Heart left ventricle (tissue), 16 donors: ENCODE measurements at regions not wholly inside any gene's neighbourhood (a gene's known extent, or its start where the extent isn't known, plus 50 kb on each side); places are given as distances from the start of the nearest gene placed in this dataset.

Experiments
- ATAC-seq, 4 donors: fragments of 200-7000 bp; cut with Tn5 transposase; one replicate each; pipeline ENCODE4 v1.9.1; 2020 to 2022; ENCODE audit warnings: moderate library complexity in 4 of 4, mild to moderate bottlenecking in 3 of 4, moderate number of reproducible peaks in 1 of 4
- DNase-seq, 5 donors: peaks; one replicate each; pipeline ENCODE4 v3.0.0-alpha.2; 2020
- H3K27ac ChIP-seq, 12 donors: fragments of 200-600 bp; sonication (generic) in 4 of 12; one replicate each; pipeline versions ENCODE4 v1.5.0 to v1.8.0; 2016 to 2022; ENCODE audit warnings: mild to moderate bottlenecking in 2 of 12
- H3K27me3 ChIP-seq, 9 donors: fragments of 200-600 bp; sonication (generic) in 2 of 9; one replicate each; pipeline versions ENCODE4 v1.5.1 to v1.8.0; 2016 to 2022; ENCODE audit warnings: mild to moderate bottlenecking in 3 of 9
- H3K36me3 ChIP-seq, 9 donors: fragments of 200-600 bp; sonication (generic) in 2 of 9; one replicate each; pipeline versions ENCODE4 v1.5.0 to v1.8.0; 2018 to 2022; ENCODE audit warnings: mild to moderate bottlenecking in 2 of 9
- H3K4me1 ChIP-seq, 12 donors: fragments of 200-600 bp; sonication (generic) in 4 of 12; one replicate each; pipeline versions ENCODE4 v1.5.0 to v1.8.0; 2016 to 2022; ENCODE audit warnings: mild to moderate bottlenecking in 3 of 12
- H3K4me3 ChIP-seq, 12 donors: fragments of 200-600 bp; sonication (generic) in 4 of 12; one replicate each; pipeline versions ENCODE4 v1.5.0 to v1.8.0; 2017 to 2022; ENCODE audit warnings: mild to moderate bottlenecking in 9 of 12, moderate library complexity in 4 of 12
- H3K9me3 ChIP-seq, 12 donors: fragments of 200-600 bp; sonication (generic) in 4 of 12; one replicate each; pipeline versions ENCODE4 v1.5.0 to v1.8.0; 2016 to 2022; ENCODE audit warnings: mild to moderate bottlenecking in 1 of 12
- POLR2A ChIP-seq, 2 donors: fragments of 450-650 bp; IDR thresholded peaks; one replicate each; pipeline ENCODE4 v1.6.1; 2017; ENCODE audit warnings: antibody characterized with exemption in 2 of 2, mild to moderate bottlenecking in 2 of 2, moderate library complexity in 2 of 2
- WGBS, 4 donors: extraction: QIAGEN DNeasy Blood & Tissue Kit in 2 of 4; methylation state at CpG; one replicate each; pipeline versions ENCODE4 v1.1.5 to v1.1.7; 2013 to 2018; 5-methylcytosine and 5-hydroxymethylcytosine counted together
- intact Hi-C, 10 donors: fragments of 100-400 bp; cut with DNase I; formaldehyde crosslinking; loops; one replicate each; pipeline versions ENCODE4 v1.11.1 to v1.14.2; 2022
- TF ChIP-seq, protein P1 (sequence below), 12 donors: fragments of 200-600 bp; sonication (generic) in 4 of 12; IDR thresholded peaks; one replicate each; pipeline versions ENCODE4 v1.5.0 to v1.8.0; 2018 to 2022; ENCODE audit warnings: antibody characterized with exemption in 12 of 12, mild to moderate bottlenecking in 5 of 12
- donor health status: ischemic (EF 13 %, LVEDD 7.1; RV severe dilation, severe dysfunction).
- donor health status: healthy with polysubstance abuse.
- donor health status: DM: no; HTN: yes; CAD: no.
- donor health status: DM: no; HTN: no; CAD: no.
- donor health status: ischemic (EF 25% LVEDD 6.9; RV normal size, moderate dysfunction).
- donor health status: ischemic (EF 25% LVEDD 5.7; RV mildly dilated, moderate dysfunction).
- donor health status: healthy.
- donor health status: DM: yes; HTN: yes; CAD: no.
- donor health status: ischemic (EF 35%, LVEDD 5.7; RV mildly dilated, moderate dysfunction).
- donor health status: nonischemic (EF 11% LVEDD 7.7; RV severe dilation, severe dysfunction).
- donor health status: DM: yes; HTN: yes; CAD: no.
- donor health status: PGD.
- donor health status: ischemic (EF 29% LVEDD 5.4; RV normal size, mild dysfunction).
- donor health status: nonischemic (EF 23%, LVEDD 6.1; RV moderate dilation, normal function).

- H3K9me3 ChIP-seq, result peaks cover 0 to 31% (median 16%) of the 10 kb centered on the region in 12 donors
- ATAC-seq (no peak), DNase-seq (no peak)
- H3K4me1 ChIP-seq, result no peaks in the 10 kb centered on the region
- no peaks in the 10 kb centered on the region for H3K27me3 ChIP-seq
- TF ChIP-seq POLR2A (IDR thresholded peaks at IDR 0.05), result no peak
- TF ChIP-seq, protein P1, sequence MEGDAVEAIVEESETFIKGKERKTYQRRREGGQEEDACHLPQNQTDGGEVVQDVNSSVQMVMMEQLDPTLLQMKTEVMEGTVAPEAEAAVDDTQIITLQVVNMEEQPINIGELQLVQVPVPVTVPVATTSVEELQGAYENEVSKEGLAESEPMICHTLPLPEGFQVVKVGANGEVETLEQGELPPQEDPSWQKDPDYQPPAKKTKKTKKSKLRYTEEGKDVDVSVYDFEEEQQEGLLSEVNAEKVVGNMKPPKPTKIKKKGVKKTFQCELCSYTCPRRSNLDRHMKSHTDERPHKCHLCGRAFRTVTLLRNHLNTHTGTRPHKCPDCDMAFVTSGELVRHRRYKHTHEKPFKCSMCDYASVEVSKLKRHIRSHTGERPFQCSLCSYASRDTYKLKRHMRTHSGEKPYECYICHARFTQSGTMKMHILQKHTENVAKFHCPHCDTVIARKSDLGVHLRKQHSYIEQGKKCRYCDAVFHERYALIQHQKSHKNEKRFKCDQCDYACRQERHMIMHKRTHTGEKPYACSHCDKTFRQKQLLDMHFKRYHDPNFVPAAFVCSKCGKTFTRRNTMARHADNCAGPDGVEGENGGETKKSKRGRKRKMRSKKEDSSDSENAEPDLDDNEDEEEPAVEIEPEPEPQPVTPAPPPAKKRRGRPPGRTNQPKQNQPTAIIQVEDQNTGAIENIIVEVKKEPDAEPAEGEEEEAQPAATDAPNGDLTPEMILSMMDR (IDR thresholded peaks at IDR 0.05), result no peak
- intact Hi-C loops, result no loop called here
- H3K27ac ChIP-seq, result no peak overlapping the region
- no peak overlapping the region for H3K4me3 ChIP-seq
- H3K36me3 ChIP-seq, result no peaks in the 10 kb centered on the region
Observed at GRCh38 chr1:96926176-96926575, 204.6 kb downstream of the PTBP2 start.

GRCh38 chr1:96927125-96927524, 205.5 kb downstream of the PTBP2 start:
- Histone ChIP-seq H3K4me1 (no peaks in the 10 kb centered on the region), H3K27ac (no peak overlapping the region), H3K36me3 (no peaks in the 10 kb centered on the region), H3K4me3 (no peak overlapping the region), H3K27me3 (no peaks in the 10 kb centered on the region), H3K9me3 (peaks cover 0 to 30% (median 16%) of the 10 kb centered on the region in 12 donors)
- 81 to 87% (median 83%) methylated on average over 3 of the region's 3 CpGs for WGBS, 4 donors
- ATAC-seq (no peak), DNase-seq (no peak)
- intact Hi-C loops, result no loop called here
- TF ChIP-seq, protein P1 (IDR thresholded peaks at IDR 0.05), result no peak
- TF ChIP-seq POLR2A (IDR thresholded peaks at IDR 0.05), result no peak

DNA sequence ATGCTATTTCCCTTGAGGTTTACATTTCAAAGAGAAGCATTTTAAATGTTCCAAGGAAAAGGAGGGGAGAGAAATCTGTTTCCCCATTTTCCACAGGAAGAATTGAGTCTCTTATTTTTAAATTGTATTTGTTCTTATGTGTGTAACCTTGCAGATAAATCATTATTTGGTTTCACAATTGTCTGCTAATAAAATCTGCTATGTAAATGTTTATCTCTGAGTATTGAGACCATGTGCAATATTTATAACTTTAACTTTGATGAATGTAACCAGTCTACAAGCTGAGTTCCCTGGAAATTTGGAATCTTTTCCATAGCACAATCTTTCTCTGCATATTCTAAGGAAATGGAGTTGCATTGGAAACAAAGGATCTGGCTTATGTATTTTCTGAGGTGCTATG, 209.6 kb downstream of the PTBP2 start:
- Histone ChIP-seq H3K4me1 (no peaks in the 10 kb centered on the region), H3K27me3 (no peaks in the 10 kb centered on the region), H3K36me3 (no peaks in the 10 kb centered on the region), H3K27ac (peak overlapping the region in 1 of 12 donors; percentile 13), H3K4me3 (no peak overlapping the region), H3K9me3 (peaks cover 0 to 3% (median 0%) of the 10 kb centered on the region in 12 donors)
- ATAC-seq (no peak), DNase-seq (no peak)
- intact Hi-C loops, result no loop called here
- TF ChIP-seq, protein P1 (IDR thresholded peaks at IDR 0.05), result no peak
- no peak for TF ChIP-seq POLR2A (IDR thresholded peaks at IDR 0.05)

- TF ChIP-seq POLR2A (IDR thresholded peaks at IDR 0.05), result no peak
- TF ChIP-seq, protein P1 (IDR thresholded peaks at IDR 0.05), result no peak
- WGBS, 4 donors, result 26 to 36% (median 33%) methylated on average over 3 of the region's 3 CpGs
- H3K4me3 ChIP-seq, result no peak overlapping the region
- no peak for ATAC-seq
- DNase-seq, result no peak
- no peaks in the 10 kb centered on the region for H3K9me3 ChIP-seq
- intact Hi-C loops, result no loop called here
- H3K27ac ChIP-seq, result no peak overlapping the region
- H3K36me3 ChIP-seq, result no peaks in the 10 kb centered on the region
- no peaks in the 10 kb centered on the region for H3K4me1 ChIP-seq
- H3K27me3 ChIP-seq, result no peaks in the 10 kb centered on the region
Observed at GRCh38 chr1:96934282-96934681, 212.7 kb downstream of the PTBP2 start.
